ENCODE measurements at regions not wholly inside any gene's neighbourhood (a gene's known extent, or its start where the extent isn't known, plus 50 kb on each side); places are given as distances from the start of the nearest gene placed in this dataset.

GRCh38 chr7:33823913-33824312 is 81.4 kb upstream of the BMPER start:
- H3K9me3 Mint-ChIP-seq (ENCODE audit: low read depth): peaks cover 6% of the 10 kb centered on the region
- no peak for TF ChIP-seq CTCF (IDR thresholded peaks at IDR 0.05; ENCODE audit: unreplicated experiment)
- H3K27me3 Mint-ChIP-seq: no peaks in the 10 kb centered on the region
- no peaks in the 10 kb centered on the region for H3K36me3 Mint-ChIP-seq (ENCODE audit: insufficient read depth)
- H3K27ac Mint-ChIP-seq: no peak overlapping the region
- DNase-seq (ENCODE audit: low spot score, unreplicated experiment): no peak
- H3K4me1 Mint-ChIP-seq (ENCODE audit: low read depth): no peaks in the 10 kb centered on the region
- H3K4me3 Mint-ChIP-seq (ENCODE audit: low read depth): no peak overlapping the region

- Mint-ChIP-seq H3K4me1 (ENCODE audit: low read depth) (no peaks in the 10 kb centered on the region), H3K9me3 (ENCODE audit: low read depth) (peaks cover 2% of the 10 kb centered on the region), H3K36me3 (ENCODE audit: insufficient read depth) (no peaks in the 10 kb centered on the region), H3K27ac (no peak overlapping the region), H3K4me3 (ENCODE audit: low read depth) (no peak overlapping the region), H3K27me3 (peaks cover under 1% of the 10 kb centered on the region)
- TF ChIP-seq CTCF (IDR thresholded peaks at IDR 0.05; ENCODE audit: unreplicated experiment): no peak
- DNase-seq (ENCODE audit: low spot score, unreplicated experiment): no peak
Observed at GRCh38 chr7:33824911-33825459, 80.4 kb upstream of the BMPER start.

GRCh38 chr7:33825644-33826043 is 79.7 kb upstream of the BMPER start:
- Mint-ChIP-seq H3K27me3 (peaks cover 4% of the 10 kb centered on the region), H3K4me1 (ENCODE audit: low read depth) (no peaks in the 10 kb centered on the region), H3K36me3 (ENCODE audit: insufficient read depth) (no peaks in the 10 kb centered on the region), H3K4me3 (ENCODE audit: low read depth) (no peak overlapping the region), H3K27ac (no peak overlapping the region), H3K9me3 (ENCODE audit: low read depth) (no peaks in the 10 kb centered on the region)
- no peak for TF ChIP-seq CTCF (IDR thresholded peaks at IDR 0.05; ENCODE audit: unreplicated experiment)
- DNase-seq (ENCODE audit: low spot score, unreplicated experiment): no peak

GRCh38 chr7:33829536-33829935 is 75.8 kb upstream of the BMPER start:
- H3K36me3 Mint-ChIP-seq (ENCODE audit: insufficient read depth): no peaks in the 10 kb centered on the region
- no peaks in the 10 kb centered on the region for H3K9me3 Mint-ChIP-seq (ENCODE audit: low read depth)
- TF ChIP-seq CTCF (IDR thresholded peaks at IDR 0.05; ENCODE audit: unreplicated experiment): no peak
- no peaks in the 10 kb centered on the region for H3K4me1 Mint-ChIP-seq (ENCODE audit: low read depth)
- no peak overlapping the region for H3K4me3 Mint-ChIP-seq (ENCODE audit: low read depth)
- H3K27me3 Mint-ChIP-seq: peaks cover 19% of the 10 kb centered on the region
- DNase-seq (ENCODE audit: low spot score, unreplicated experiment): no peak
- no peak overlapping the region for H3K27ac Mint-ChIP-seq

- DNase-seq (ENCODE audit: low spot score, unreplicated experiment): no peak
- TF ChIP-seq CTCF (IDR thresholded peaks at IDR 0.05; ENCODE audit: unreplicated experiment): no peak
- Mint-ChIP-seq H3K4me1 (ENCODE audit: low read depth) (no peaks in the 10 kb centered on the region), H3K9me3 (ENCODE audit: low read depth) (peaks cover under 1% of the 10 kb centered on the region), H3K27me3 (peaks cover 19% of the 10 kb centered on the region), H3K4me3 (ENCODE audit: low read depth) (no peak overlapping the region), H3K27ac (no peak overlapping the region), H3K36me3 (ENCODE audit: insufficient read depth) (no peaks in the 10 kb centered on the region)
Observed at GRCh38 chr7:33831389-33832141, 73.8 kb upstream of the BMPER start.

All from progenitor cell of endocrine pancreas (in vitro differentiated cells).